ENCODE measurements at regions not wholly inside any gene's neighbourhood (a gene's known extent, or its start where the extent isn't known, plus 50 kb on each side); places are given as distances from the start of the nearest gene placed in this dataset.

GRCh38 chr1:88608139-88608943, 75.7 kb upstream of the PKN2 start:
- TF ChIP-seq TSHZ2 (CRISPR knock-in tag; IDR thresholded peaks at IDR 0.05) (no peak), TCF4 (CRISPR knock-in tag; IDR thresholded peaks at IDR 0.05; ENCODE audit: borderline replicate concordance) (no peak), PATZ1 (CRISPR knock-in tag; IDR thresholded peaks at IDR 0.05; ENCODE audit: borderline replicate concordance) (no peak), BACH2 (CRISPR knock-in tag; IDR thresholded peaks at IDR 0.05; ENCODE audit: borderline replicate concordance) (no peak), POU6F1 (CRISPR knock-in tag; IDR thresholded peaks at IDR 0.05; ENCODE audit: borderline replicate concordance, low read depth) (no peak), RARB (CRISPR knock-in tag; IDR thresholded peaks at IDR 0.05) (no peak), ZNF70 (CRISPR knock-in tag; IDR thresholded peaks at IDR 0.05) (no peak), PPARA (CRISPR knock-in tag; IDR thresholded peaks at IDR 0.05; ENCODE audit: borderline replicate concordance) (no peak)
